Lower leg skin (tissue), 3 donors: ENCODE measurements at regions not wholly inside any gene's neighbourhood (a gene's known extent, or its start where the extent isn't known, plus 50 kb on each side); places are given as distances from the start of the nearest gene placed in this dataset.

Experiments
- CTCF ChIP-seq, 3 donors: fragments of 450-650 bp; IDR thresholded peaks; one replicate each; pipeline ENCODE4 v1.5.1; 2016; ENCODE audit warnings: antibody characterized with exemption in 3 of 3, mild to moderate bottlenecking in 3 of 3, moderate library complexity in 2 of 3
- POLR2A ChIP-seq, 2 donors: fragments of 450-650 bp; IDR thresholded peaks; one replicate each; pipeline ENCODE4 v1.6.1; 2016 to 2017; ENCODE audit warnings: antibody characterized with exemption in 2 of 2, mild to moderate bottlenecking in 1 of 2, moderate library complexity in 1 of 2

GRCh38 chr6:156189195-156189594 is 588.0 kb upstream of the ARID1B start:
- TF ChIP-seq CTCF (IDR thresholded peaks at IDR 0.05) = no peak
- TF ChIP-seq POLR2A (IDR thresholded peaks at IDR 0.05) = no peak
